ENCODE measurements at regions not wholly inside any gene's neighbourhood (a gene's known extent, or its start where the extent isn't known, plus 50 kb on each side); places are given as distances from the start of the nearest gene placed in this dataset.

GRCh38 chr21:25375675-25376074 is 231.6 kb downstream of the MRPL39 start:
- TF ChIP-seq CTCF (IDR thresholded peaks at IDR 0.05; ENCODE audit: insufficient read depth, low read depth, low read length) (no peak), EZH2 (IDR thresholded peaks at IDR 0.05; ENCODE audit: insufficient read depth, low read length) (no peak)

All from astrocyte (in vitro differentiated cells and primary cell).